Aorta (tissue), 5 donors: ENCODE measurements at regions not wholly inside any gene's neighbourhood (a gene's known extent, or its start where the extent isn't known, plus 50 kb on each side); places are given as distances from the start of the nearest gene placed in this dataset.
A peak's percentile ranks its signal among the peaks of the same experiment; 100 is the strongest.

Source experiments
- ATAC-seq: fragments of 200-7000 bp; cut with Tn5 transposase; one replicate; pipeline ENCODE4 v1.9.1; 2022; ENCODE audit warnings: moderate library complexity; ENCODE audit not compliant: low FRiP score
- DNase-seq, 2 donors: peaks; one replicate each; pipeline ENCODE4 v3.0.0-alpha.2; 2020
- H3K27ac ChIP-seq, 2 donors: one replicate each; pipeline ENCODE4 v1.5.1; 2013; ENCODE audit warnings: low read length in 2 of 2, mild to moderate bottlenecking in 2 of 2, moderate library complexity in 2 of 2, control low read depth in 1 of 2, inconsistent platforms in 1 of 2, low read depth in 1 of 2
- H3K27me3 ChIP-seq, 2 donors: one replicate each; pipeline ENCODE4 v1.6.1; 2013; ENCODE audit warnings: control low read depth in 1 of 2, low read length in 1 of 2, mild to moderate bottlenecking in 1 of 2, moderate library complexity in 1 of 2; ENCODE audit not compliant: insufficient read depth in 2 of 2, control insufficient read depth in 1 of 2
- H3K36me3 ChIP-seq, 2 donors: one replicate each; pipeline ENCODE4 v1.6.1; 2013; ENCODE audit warnings: control low read depth in 1 of 2, low read length in 1 of 2, mild to moderate bottlenecking in 1 of 2; ENCODE audit not compliant: insufficient read depth in 2 of 2, control insufficient read depth in 1 of 2
- H3K4me1 ChIP-seq, 2 donors: one replicate each; pipeline ENCODE4 v1.6.1; 2013; ENCODE audit warnings: low read length in 2 of 2, control low read depth in 1 of 2, mild to moderate bottlenecking in 1 of 2, moderate library complexity in 1 of 2; ENCODE audit not compliant: insufficient read depth in 2 of 2, control insufficient read depth in 1 of 2
- H3K4me3 ChIP-seq, 2 donors: one replicate each; pipeline ENCODE4 v1.5.1; 2013; ENCODE audit warnings: low read length in 2 of 2, control low read depth in 1 of 2, mild to moderate bottlenecking in 1 of 2
- H3K9me3 ChIP-seq: one replicate; pipeline ENCODE4 v1.6.1; 2013; ENCODE audit warnings: mild to moderate bottlenecking, low read length; ENCODE audit not compliant: control insufficient read depth
- WGBS, 2 donors: extraction: QIAGEN DNeasy Blood & Tissue Kit; methylation state at CpG; one replicate each; pipeline ENCODE4 v1.1.7; 2013; 5-methylcytosine and 5-hydroxymethylcytosine counted together
- intact Hi-C, 2 donors: fragments of 100-400 bp; cut with DNase I; formaldehyde crosslinking; loops; one replicate each; pipeline versions ENCODE4 v1.14.2 to v1.15.0; 2022
- donor health status: healthy with polysubstance abuse.
- donor health status: Bipolar disorder and iron deficiency.
- donor health status: DM: no; HTN: no; CAD: no.
- donor health status: DM: no; HTN: no; CAD: no.
- donor health status: DM: yes; HTN: yes; CAD: no.

DNA sequence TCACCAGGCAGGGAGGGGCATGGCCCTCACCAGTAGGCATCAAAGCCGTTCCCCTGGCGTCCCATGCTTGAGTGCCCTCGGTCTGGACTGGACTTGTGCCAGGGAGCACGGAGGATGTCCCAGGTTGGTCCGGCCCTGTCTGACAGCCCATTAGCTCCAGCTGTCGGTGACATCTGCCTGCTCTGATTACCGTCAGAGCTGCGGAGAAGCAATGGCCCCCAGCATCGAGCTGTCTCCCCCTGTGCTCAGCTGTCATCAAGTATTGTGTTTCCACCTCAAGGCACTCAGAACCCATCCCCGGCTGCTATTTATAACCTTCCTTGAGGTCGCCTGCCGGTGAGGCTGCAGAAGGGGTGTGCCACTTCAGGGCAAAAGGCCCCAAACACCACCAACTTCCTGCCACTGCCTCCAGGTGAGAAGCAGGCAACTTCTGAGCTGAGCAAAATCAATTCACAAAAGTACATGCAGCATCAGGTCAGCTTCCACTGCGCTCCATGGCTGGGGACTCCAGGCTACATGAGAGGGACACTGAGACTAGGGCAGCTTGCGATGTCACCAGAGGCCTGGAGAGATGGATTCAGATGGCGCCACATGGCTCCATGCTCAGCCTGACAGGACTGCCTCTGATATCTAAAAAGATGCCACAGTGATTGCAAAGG lies 142.7 kb downstream of the C5orf15 start:
- H3K27me3 ChIP-seq: no peaks in the 10 kb centered on the region
- intact Hi-C loops: no loop called here
- H3K27ac ChIP-seq: no peak overlapping the region
- no peaks in the 10 kb centered on the region for H3K36me3 ChIP-seq
- WGBS, 2 donors: 80 to 81% methylated on average over 15 of the region's 15 CpGs
- H3K4me3 ChIP-seq: no peak overlapping the region
- no peaks in the 10 kb centered on the region for H3K4me1 ChIP-seq
- DNase-seq (peak in 1 of 2 donors; percentile 51), ATAC-seq (no peak)
- no peaks in the 10 kb centered on the region for H3K9me3 ChIP-seq

DNA sequence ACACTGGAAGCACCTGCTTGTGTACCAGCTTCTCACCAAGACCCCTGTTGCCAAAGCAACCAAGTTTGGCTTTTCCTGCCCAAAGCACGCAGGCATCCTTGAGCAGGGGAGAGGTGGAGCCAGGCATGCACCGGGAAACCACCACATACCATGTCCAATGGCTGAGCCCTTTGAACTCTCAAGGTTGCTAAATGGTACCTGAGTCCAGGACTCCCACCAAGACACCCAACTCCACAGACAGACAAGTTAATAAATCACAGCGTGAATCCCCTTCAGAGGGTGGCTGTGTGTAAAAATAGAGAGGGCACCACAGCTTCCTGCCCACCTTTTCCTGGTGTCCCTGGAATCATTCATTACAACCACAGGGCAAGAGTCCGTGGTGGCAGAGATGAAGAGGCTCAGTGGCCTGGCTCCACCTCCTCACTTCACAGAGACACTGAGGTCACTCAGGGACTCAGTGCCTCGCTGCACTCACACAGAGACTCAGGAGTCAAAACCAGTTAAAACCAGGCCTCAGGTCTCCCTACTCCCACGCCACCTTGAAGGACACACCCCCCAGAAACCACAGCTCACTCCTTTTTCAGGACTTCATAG lies 143.7 kb downstream of the C5orf15 start:
- no peaks in the 10 kb centered on the region for H3K4me1 ChIP-seq
- no peaks in the 10 kb centered on the region for H3K36me3 ChIP-seq
- DNase-seq: peak in 1 of 2 donors; percentile 35
- intact Hi-C loops: no loop called here
- ATAC-seq: no peak
- WGBS, 2 donors: 86 to 90% methylated on average over 6 of the region's 6 CpGs
- no peak overlapping the region for H3K27ac ChIP-seq
- H3K9me3 ChIP-seq: no peaks in the 10 kb centered on the region
- no peaks in the 10 kb centered on the region for H3K27me3 ChIP-seq
- H3K4me3 ChIP-seq: no peak overlapping the region

DNA sequence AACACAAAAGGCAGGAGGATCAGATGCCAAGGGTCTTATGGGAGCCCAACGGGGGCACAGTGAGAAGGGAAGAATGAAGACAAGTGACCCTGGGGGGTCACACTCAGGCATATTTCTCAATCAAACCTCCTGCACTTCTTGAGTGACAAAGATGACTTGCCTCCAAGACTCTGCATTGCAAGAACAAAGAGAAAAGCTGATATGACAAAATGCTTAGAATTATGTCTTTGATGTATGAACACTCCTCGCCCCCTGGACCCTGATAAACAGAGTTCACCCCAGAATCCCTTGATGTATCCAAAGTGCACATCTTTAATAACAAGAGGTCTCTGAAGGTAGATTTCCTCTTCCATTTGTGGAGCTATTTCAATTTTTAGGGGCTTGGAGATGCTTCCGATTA lies 146.5 kb downstream of the C5orf15 start:
- DNase-seq (peak in 1 of 2 donors; percentile 5), ATAC-seq (no peak)
- Histone ChIP-seq H3K27me3 (no peaks in the 10 kb centered on the region), H3K4me1 (peaks cover 0 to 1% of the 10 kb centered on the region in 2 donors), H3K27ac (no peak overlapping the region), H3K4me3 (no peak overlapping the region), H3K36me3 (no peaks in the 10 kb centered on the region), H3K9me3 (no peaks in the 10 kb centered on the region)
- intact Hi-C loops: no loop called here
- WGBS, 2 donors: 65 to 95% methylated on average over 3 of the region's 3 CpGs

DNA sequence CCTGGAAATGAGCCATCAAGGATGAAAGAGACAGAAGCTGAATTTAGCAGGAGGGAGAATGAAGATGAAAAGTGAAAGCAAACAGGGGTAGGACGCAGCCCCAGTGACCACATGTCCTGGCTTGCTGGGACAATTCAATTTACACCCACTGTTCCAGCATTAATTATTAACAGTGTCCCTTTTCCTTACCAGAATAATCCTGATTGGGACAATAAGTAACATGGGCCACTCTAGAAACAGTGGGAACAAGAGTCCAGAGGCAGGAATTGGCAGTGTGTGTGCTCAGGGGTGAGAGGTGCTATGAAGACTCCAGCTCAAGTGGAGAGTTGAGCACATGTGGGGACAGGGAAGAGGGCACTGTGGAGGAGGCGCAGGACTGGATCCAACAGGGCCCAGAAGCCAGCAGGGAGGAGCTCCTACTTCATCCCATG lies 147.1 kb downstream of the C5orf15 start:
- H3K4me1 ChIP-seq: peaks cover 0 to 1% of the 10 kb centered on the region in 2 donors
- H3K9me3 ChIP-seq: no peaks in the 10 kb centered on the region
- no peak overlapping the region for H3K4me3 ChIP-seq
- no peaks in the 10 kb centered on the region for H3K36me3 ChIP-seq
- intact Hi-C loops: no loop called here
- H3K27ac ChIP-seq: no peak overlapping the region
- 90 to 95% methylated on average over 2 of the region's 2 CpGs for whole genome bisulfite sequencing, 2 donors
- DNase-seq (no peak), ATAC-seq (no peak)
- H3K27me3 ChIP-seq: no peaks in the 10 kb centered on the region

DNA sequence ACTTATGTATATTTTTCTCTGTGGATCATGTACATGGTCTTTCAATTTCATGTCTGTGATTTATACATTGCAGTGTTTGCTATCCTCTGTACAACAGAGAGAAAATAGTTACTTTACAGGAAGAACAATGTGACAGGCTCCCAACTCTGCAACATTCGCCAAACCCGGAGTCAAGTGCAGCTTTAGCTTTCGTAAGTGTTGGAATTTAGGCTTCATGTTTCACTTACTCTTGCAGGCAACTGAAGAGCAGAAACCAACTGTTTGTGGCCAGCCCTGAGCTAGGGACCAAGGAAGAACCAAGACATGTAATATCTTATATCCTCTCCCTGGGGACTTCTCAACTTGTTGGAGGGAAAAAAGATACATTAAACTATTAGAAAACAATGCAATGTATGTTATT lies 147.9 kb downstream of the C5orf15 start:
- H3K36me3 ChIP-seq: no peaks in the 10 kb centered on the region
- peaks cover 0 to 1% of the 10 kb centered on the region in 2 donors for H3K4me1 ChIP-seq
- no peak overlapping the region for H3K27ac ChIP-seq
- intact Hi-C loops: no loop called here
- no peak overlapping the region for H3K4me3 ChIP-seq
- no peaks in the 10 kb centered on the region for H3K9me3 ChIP-seq
- DNase-seq (no peak), ATAC-seq (no peak)
- H3K27me3 ChIP-seq: no peaks in the 10 kb centered on the region
- WGBS, 2 donors: 19 to 31% methylated on average over 3 of the region's 3 CpGs

DNA sequence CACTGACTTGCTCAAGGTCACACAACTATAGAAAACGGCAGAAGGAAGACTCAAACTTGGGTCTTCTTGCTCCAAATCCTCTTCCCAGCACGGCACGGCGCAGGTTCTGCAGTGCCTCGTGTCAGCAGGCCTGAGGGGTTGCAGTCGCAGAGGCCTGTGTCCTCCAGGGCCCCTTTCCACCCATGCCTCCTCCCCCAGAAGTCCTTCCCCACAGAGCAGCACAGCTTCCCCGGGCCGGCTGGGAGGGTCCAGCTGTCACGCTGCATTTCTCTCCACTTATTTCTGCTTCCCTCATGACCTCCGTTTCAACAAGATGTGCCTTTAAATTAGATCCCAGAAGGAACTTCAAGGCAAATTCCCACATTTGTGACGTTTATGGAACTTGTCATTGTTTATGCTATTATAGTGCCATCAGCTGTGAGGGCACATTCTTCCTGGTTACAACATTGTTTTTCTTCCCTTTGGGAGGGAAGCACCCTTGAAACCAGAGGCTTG lies 148.4 kb downstream of the C5orf15 start:
- H3K4me1 ChIP-seq: peaks cover 0 to 1% of the 10 kb centered on the region in 2 donors
- no peaks in the 10 kb centered on the region for H3K9me3 ChIP-seq
- DNase-seq (peak in 1 of 2 donors; percentile 54), ATAC-seq (no peak)
- H3K36me3 ChIP-seq: no peaks in the 10 kb centered on the region
- 55 to 58% methylated on average over 11 of the region's 11 CpGs for WGBS, 2 donors
- no peak overlapping the region for H3K4me3 ChIP-seq
- H3K27me3 ChIP-seq: no peaks in the 10 kb centered on the region
- intact Hi-C loops: no loop called here
- no peak overlapping the region for H3K27ac ChIP-seq

DNA sequence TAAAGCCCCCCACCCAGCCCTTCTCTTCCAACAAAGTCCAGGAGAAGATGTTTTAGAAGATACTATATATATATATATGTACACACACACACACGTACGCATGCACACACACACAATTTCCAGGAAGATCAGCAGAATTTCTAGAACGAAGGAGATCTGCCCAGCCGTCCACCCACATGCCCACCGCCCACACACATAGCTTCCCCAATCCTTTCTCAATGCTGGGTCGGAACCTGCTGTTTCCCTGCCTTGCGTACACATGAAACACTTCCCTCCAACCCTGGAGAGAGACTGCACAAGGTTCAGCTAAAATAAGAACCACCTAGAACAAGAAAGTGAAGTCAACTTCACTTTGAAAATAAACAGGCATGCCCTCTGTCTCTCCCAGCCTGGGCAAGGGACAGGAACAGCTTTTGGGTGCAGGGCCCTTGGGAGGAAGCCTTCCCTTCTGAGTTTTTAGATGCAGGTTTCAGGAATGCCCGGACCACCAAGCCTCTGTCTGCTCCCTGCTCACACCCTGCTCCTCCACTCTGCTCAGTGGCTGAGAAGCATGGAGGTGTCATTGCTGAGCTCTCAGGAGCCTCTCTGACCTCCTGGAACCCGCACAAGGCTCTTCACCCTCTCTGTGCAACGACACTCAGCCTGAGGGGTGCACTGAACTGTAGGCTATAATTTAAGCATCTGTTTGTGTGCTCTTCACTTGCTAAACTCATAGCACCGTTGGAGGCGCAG lies 149.4 kb downstream of the C5orf15 start:
- intact Hi-C loops: no loop called here
- DNase-seq: peak in 1 of 2 donors; percentile 49
- H3K4me1 ChIP-seq: peaks cover 0 to 1% of the 10 kb centered on the region in 2 donors
- no peak for ATAC-seq
- H3K9me3 ChIP-seq: no peaks in the 10 kb centered on the region
- WGBS, 2 donors: 75 to 77% methylated on average over 12 of the region's 12 CpGs
- no peak overlapping the region for H3K4me3 ChIP-seq
- no peaks in the 10 kb centered on the region for H3K27me3 ChIP-seq
- no peaks in the 10 kb centered on the region for H3K36me3 ChIP-seq
- H3K27ac ChIP-seq: no peak overlapping the region

DNA sequence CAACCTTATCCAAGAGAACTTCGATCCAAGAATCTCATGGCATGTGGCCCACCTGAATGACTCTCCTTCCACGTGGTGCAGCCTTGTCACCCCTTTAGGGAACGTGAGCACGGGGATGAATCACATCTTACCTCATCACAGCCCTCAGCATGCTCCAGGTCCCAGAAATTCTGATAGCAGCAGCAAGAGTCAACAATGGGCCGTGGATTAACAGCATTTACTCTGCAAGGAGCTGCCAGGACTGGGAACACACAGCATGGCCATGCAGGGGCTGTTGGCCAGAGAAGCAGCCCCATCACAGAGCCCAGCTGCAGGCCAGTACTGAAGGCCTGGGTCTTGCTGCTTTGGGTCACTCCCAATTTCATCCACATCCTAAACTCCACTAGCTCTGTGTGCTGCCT lies 150.4 kb downstream of the C5orf15 start:
- H3K27me3 ChIP-seq: no peaks in the 10 kb centered on the region
- peak; percentile 81 for ATAC-seq
- intact Hi-C loops: no loop called here
- 2 to 6% methylated on average over 5 of the region's 5 CpGs for WGBS, 2 donors
- peaks cover 0 to 1% of the 10 kb centered on the region in 2 donors for H3K4me1 ChIP-seq
- H3K36me3 ChIP-seq: no peaks in the 10 kb centered on the region
- peak; percentile 67 to 86 for DNase-seq
- H3K27ac ChIP-seq: no peak overlapping the region
- H3K9me3 ChIP-seq: no peaks in the 10 kb centered on the region
- no peak overlapping the region for H3K4me3 ChIP-seq
